ENCODE measurements at regions not wholly inside any gene's neighbourhood (a gene's known extent, or its start where the extent isn't known, plus 50 kb on each side); places are given as distances from the start of the nearest gene placed in this dataset.

- DNase-seq (ENCODE audit: low spot score, unreplicated experiment) = no peak
- Mint-ChIP-seq H3K4me1 (ENCODE audit: low read depth) (peaks cover 11% of the 10 kb centered on the region), H3K4me3 (ENCODE audit: low read depth) (no peak overlapping the region), H3K9me3 (ENCODE audit: low read depth) (peaks cover 9% of the 10 kb centered on the region), H3K36me3 (ENCODE audit: insufficient read depth) (no peaks in the 10 kb centered on the region), H3K27ac (no peak overlapping the region), H3K27me3 (no peaks in the 10 kb centered on the region)
- TF ChIP-seq, protein P1, sequence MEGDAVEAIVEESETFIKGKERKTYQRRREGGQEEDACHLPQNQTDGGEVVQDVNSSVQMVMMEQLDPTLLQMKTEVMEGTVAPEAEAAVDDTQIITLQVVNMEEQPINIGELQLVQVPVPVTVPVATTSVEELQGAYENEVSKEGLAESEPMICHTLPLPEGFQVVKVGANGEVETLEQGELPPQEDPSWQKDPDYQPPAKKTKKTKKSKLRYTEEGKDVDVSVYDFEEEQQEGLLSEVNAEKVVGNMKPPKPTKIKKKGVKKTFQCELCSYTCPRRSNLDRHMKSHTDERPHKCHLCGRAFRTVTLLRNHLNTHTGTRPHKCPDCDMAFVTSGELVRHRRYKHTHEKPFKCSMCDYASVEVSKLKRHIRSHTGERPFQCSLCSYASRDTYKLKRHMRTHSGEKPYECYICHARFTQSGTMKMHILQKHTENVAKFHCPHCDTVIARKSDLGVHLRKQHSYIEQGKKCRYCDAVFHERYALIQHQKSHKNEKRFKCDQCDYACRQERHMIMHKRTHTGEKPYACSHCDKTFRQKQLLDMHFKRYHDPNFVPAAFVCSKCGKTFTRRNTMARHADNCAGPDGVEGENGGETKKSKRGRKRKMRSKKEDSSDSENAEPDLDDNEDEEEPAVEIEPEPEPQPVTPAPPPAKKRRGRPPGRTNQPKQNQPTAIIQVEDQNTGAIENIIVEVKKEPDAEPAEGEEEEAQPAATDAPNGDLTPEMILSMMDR (IDR thresholded peaks at IDR 0.05; ENCODE audit: unreplicated experiment) = no peak
These were observed 54.5 kb upstream of the MRPS6 start for GRCh38 chr21:34018910-34019309.

DNA sequence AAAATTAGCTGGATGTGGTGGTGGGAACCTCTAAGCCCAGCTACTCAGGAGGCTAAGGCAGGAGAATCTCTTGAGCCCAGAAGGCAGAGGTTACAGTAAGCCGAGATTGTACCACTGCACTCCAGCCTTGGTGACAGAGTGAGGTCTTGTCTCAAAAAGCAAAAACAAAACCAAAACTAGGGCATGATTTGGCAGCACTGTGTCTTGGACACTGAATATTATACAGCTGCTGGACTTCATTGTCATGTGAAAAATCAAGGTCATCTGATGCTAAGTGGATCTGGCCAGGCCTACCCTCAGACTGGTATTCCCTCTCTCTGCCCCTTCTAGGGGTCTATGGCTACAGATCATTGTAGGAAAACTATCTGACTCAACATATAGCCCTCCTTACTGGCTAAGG, 55.2 kb upstream of the MRPS6 start:
- TF ChIP-seq, protein P1 (IDR thresholded peaks at IDR 0.05; ENCODE audit: unreplicated experiment) = no peak
- H3K27ac Mint-ChIP-seq = no peak overlapping the region
- H3K27me3 Mint-ChIP-seq = no peaks in the 10 kb centered on the region
- H3K36me3 Mint-ChIP-seq (ENCODE audit: insufficient read depth) = no peaks in the 10 kb centered on the region
- H3K4me1 Mint-ChIP-seq (ENCODE audit: low read depth) = peaks cover 11% of the 10 kb centered on the region
- no peak overlapping the region for H3K4me3 Mint-ChIP-seq (ENCODE audit: low read depth)
- DNase-seq (ENCODE audit: low spot score, unreplicated experiment) = no peak
- H3K9me3 Mint-ChIP-seq (ENCODE audit: low read depth) = peaks cover 13% of the 10 kb centered on the region

DNA sequence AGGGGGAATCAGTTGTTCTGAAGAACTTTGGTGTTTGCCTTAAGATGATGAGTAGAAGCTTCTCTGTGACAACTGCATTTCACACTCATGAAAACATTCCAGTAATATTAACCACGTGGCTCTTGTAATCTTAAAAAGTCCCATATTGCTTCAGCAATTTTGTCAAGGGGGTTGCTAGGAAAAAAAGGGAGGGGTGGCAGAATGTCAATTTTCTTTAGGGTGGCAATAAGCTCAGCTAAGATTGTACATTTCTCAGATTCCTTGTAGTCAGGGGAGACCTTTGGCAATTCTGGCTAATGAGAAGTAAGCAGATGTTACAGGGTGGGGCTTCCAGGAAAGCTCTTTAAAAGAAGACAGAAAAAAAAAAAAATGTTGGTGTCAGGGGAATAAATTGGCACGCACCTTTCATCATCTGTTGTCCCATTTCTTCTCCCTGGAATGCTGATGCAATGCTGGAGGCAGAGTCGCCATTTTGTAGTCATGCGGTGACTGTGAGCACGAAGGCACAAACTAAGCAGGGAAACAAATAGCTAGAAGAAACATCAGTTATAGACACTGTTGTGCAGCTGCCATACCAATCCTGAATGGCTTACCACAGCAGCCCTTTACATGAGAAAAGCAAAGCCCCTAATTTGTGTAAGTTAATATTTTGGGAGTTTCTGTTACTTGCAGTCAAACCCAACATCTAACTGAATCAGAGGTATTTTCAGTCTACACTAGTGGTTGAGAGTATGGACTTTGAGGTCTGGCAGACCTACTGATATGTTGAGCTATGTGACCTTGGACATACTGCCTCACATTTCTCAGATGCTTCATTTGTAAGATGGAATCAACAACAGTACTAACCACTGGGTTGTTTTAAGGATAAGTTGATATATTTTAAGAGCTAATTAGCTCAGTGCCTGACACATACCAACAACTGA, 56.1 kb upstream of the MRPS6 start:
- no peak for DNase-seq (ENCODE audit: low spot score, unreplicated experiment)
- H3K4me1 Mint-ChIP-seq (ENCODE audit: low read depth) = peaks cover 11% of the 10 kb centered on the region
- H3K4me3 Mint-ChIP-seq (ENCODE audit: low read depth) = no peak overlapping the region
- H3K27me3 Mint-ChIP-seq = no peaks in the 10 kb centered on the region
- H3K9me3 Mint-ChIP-seq (ENCODE audit: low read depth) = peaks cover 13% of the 10 kb centered on the region
- no peaks in the 10 kb centered on the region for H3K36me3 Mint-ChIP-seq (ENCODE audit: insufficient read depth)
- no peak overlapping the region for H3K27ac Mint-ChIP-seq
- TF ChIP-seq, protein P1 (IDR thresholded peaks at IDR 0.05; ENCODE audit: unreplicated experiment) = no peak

DNA sequence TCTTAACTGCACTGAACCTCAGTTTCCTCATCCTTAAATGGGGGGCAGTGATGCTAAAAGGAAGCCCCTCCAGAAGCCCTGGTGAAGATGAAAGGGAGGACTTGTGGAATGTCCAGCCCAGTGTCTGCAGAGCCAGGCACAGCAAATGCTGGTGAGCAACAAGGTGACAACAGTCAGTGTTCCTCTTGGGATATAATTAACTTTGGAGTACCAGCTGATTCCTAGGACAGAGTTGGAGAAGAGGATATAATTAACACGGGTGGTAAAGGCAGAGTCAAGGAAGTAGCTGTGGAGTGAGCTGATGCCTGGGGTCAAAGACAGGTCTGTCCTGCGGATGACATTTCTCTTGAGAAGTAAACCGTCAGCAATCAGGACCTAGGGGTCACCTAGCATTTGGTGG, 60.7 kb upstream of the MRPS6 start:
- Mint-ChIP-seq H3K27ac (no peak overlapping the region), H3K4me3 (ENCODE audit: low read depth) (no peak overlapping the region), H3K36me3 (ENCODE audit: insufficient read depth) (peaks cover 3% of the 10 kb centered on the region), H3K9me3 (ENCODE audit: low read depth) (peaks cover 23% of the 10 kb centered on the region), H3K27me3 (no peaks in the 10 kb centered on the region), H3K4me1 (ENCODE audit: low read depth) (no peaks in the 10 kb centered on the region)
- no peak for DNase-seq (ENCODE audit: low spot score, unreplicated experiment)
- TF ChIP-seq, protein P1 (IDR thresholded peaks at IDR 0.05; ENCODE audit: unreplicated experiment) = no peak

DNA sequence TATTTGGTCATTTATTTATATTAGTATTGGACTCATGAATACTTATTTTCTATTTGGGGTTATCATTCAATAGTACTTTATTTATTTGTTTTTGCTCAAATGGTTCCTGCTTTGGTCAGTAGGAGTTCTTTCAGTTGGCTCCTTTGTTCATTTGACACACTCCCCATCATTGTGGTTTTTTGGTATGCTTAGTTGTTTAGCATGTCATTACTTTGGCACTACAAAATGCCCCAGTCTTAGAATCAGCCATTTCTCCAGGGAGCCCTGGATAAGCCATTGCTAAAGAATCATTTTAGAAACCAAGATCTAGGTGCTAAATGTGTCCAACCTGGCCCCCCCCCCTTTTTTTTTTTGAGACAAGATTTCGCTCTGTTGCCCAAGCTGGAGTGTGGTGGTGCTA, 61.7 kb upstream of the MRPS6 start:
- Mint-ChIP-seq H3K27ac (no peak overlapping the region), H3K27me3 (no peaks in the 10 kb centered on the region), H3K36me3 (ENCODE audit: insufficient read depth) (peaks cover 3% of the 10 kb centered on the region), H3K4me3 (ENCODE audit: low read depth) (no peak overlapping the region), H3K9me3 (ENCODE audit: low read depth) (peaks cover 25% of the 10 kb centered on the region), H3K4me1 (ENCODE audit: low read depth) (no peaks in the 10 kb centered on the region)
- no peak for DNase-seq (ENCODE audit: low spot score, unreplicated experiment)
- TF ChIP-seq, protein P1 (IDR thresholded peaks at IDR 0.05; ENCODE audit: unreplicated experiment) = no peak
